HEK293 (cell line): ENCODE measurements at regions not wholly inside any gene's neighbourhood (a gene's known extent, or its start where the extent isn't known, plus 50 kb on each side); places are given as distances from the start of the nearest gene placed in this dataset.

Experiments
- CTCF ChIA-PET: fragments of 350-600 bp; formaldehyde crosslinking; extraction: SDS; loops from one replicate; lab custom pipeline; 2021; ENCODE audit warnings: antibody characterized with exemption; lab: Yijun Ruan, JAX
- POLR2A ChIA-PET: fragments of 300-600 bp; formaldehyde crosslinking; extraction: SDS; loops from one replicate; lab custom pipeline; 2020; ENCODE audit warnings: antibody characterized with exemption, inconsistent platforms; lab: Yijun Ruan, JAX
- H3K27ac ChIP-seq: fragments of 200-500 bp; sonication (Bioruptor generic); 2 replicates; pipeline ENCODE4 v1.5.1; 2014; ENCODE audit warnings: low read depth, low read length, control low read depth, inconsistent platforms; ENCODE audit errors: extremely low read depth
- H3K36me3 ChIP-seq, 2 experiments: fragments of 200-500 bp in 1 of 2; sonication (Bioruptor generic) in 1 of 2; 1 replicate in 1 of 2; 2 replicates in 1 of 2; pipeline ENCODE4 v1.5.1; 2014 to 2017; ENCODE audit warnings: inconsistent platforms in 2 of 2, low read length in 2 of 2; ENCODE audit not compliant: control insufficient read depth in 2 of 2, insufficient read depth in 1 of 2
- H3K4me1 ChIP-seq: fragments of 200-500 bp; sonication (Bioruptor generic); 2 replicates; pipeline ENCODE4 v1.5.1; 2014; ENCODE audit warnings: mild to moderate bottlenecking, low read length, inconsistent platforms; ENCODE audit not compliant: control insufficient read depth, insufficient read depth
- H3K4me3 ChIP-seq: 2 replicates; pipeline ENCODE4 v1.5.1; 2011; ENCODE audit warnings: low read depth, mild to moderate bottlenecking, control low read depth, low read length, moderate library complexity
- H3K9me3 ChIP-seq: fragments of 200-500 bp; sonication (Bioruptor generic); 2 replicates; pipeline ENCODE4 v1.5.1; 2014; ENCODE audit warnings: low read depth, low read length, inconsistent platforms; ENCODE audit not compliant: control insufficient read depth, insufficient read depth
- GLI2 ChIP-seq: fragments of 450-650 bp; formaldehyde crosslinking; IDR thresholded peaks from 2 replicates; pipeline ENCODE4; 2017; ENCODE audit warnings: missing biosample characterization, missing genetic modification characterization, low read depth, borderline replicate concordance
- GLIS2 ChIP-seq: fragments of 450-650 bp; formaldehyde crosslinking; IDR thresholded peaks from 2 replicates; pipeline ENCODE4 v1.5.1; 2016; ENCODE audit warnings: missing biosample characterization, missing genetic modification characterization
- YY1 ChIP-seq: fragments of 450-650 bp; formaldehyde crosslinking; IDR thresholded peaks from 2 replicates; pipeline ENCODE4 v1.5.1; 2018; ENCODE audit warnings: missing biosample characterization, missing genetic modification characterization
- ZBTB17 ChIP-seq: fragments of 450-650 bp; formaldehyde crosslinking; IDR thresholded peaks from 2 replicates; pipeline ENCODE4 v1.5.1; 2016; ENCODE audit warnings: missing biosample characterization, missing genetic modification characterization
- ZNF146 ChIP-seq: fragments of 450-650 bp; formaldehyde crosslinking; IDR thresholded peaks from 2 replicates; pipeline ENCODE4 v1.5.1; 2016; ENCODE audit warnings: missing biosample characterization, missing genetic modification characterization
- ZNF16 ChIP-seq: fragments of 450-650 bp; formaldehyde crosslinking; IDR thresholded peaks from 2 replicates; pipeline ENCODE4 v1.5.1; 2016; ENCODE audit warnings: low read depth, missing biosample characterization, missing genetic modification characterization
- ZNF19 ChIP-seq: fragments of 450-650 bp; formaldehyde crosslinking; IDR thresholded peaks from 2 replicates; pipeline ENCODE4; 2016; ENCODE audit warnings: missing biosample characterization, missing genetic modification characterization, low read depth
- ZNF211 ChIP-seq: fragments of 450-650 bp; formaldehyde crosslinking; IDR thresholded peaks from 2 replicates; pipeline ENCODE4 v1.5.1; 2016; ENCODE audit warnings: low read depth, missing biosample characterization, missing genetic modification characterization
- ZNF449 ChIP-seq: fragments of 450-650 bp; formaldehyde crosslinking; IDR thresholded peaks from 2 replicates; pipeline ENCODE4 v1.5.1; 2017; ENCODE audit warnings: missing biosample characterization, mild to moderate bottlenecking, missing genetic modification characterization, moderate library complexity
- ZNF514 ChIP-seq: fragments of 450-650 bp; formaldehyde crosslinking; IDR thresholded peaks from 2 replicates; pipeline ENCODE4 v1.5.1; 2016; ENCODE audit warnings: missing biosample characterization, missing genetic modification characterization
- ZNF529 ChIP-seq: fragments of 450-650 bp; formaldehyde crosslinking; IDR thresholded peaks from 2 replicates; pipeline ENCODE4 v1.5.1; 2017; ENCODE audit warnings: missing genetic modification characterization, missing biosample characterization; ENCODE audit not compliant: insufficient replicate concordance
- ZNF585B ChIP-seq: fragments of 450-650 bp; formaldehyde crosslinking; IDR thresholded peaks from 2 replicates; pipeline ENCODE4 v1.5.1; 2016; ENCODE audit warnings: missing biosample characterization, missing genetic modification characterization
- ZNF610 ChIP-seq: fragments of 450-650 bp; formaldehyde crosslinking; IDR thresholded peaks from 2 replicates; pipeline ENCODE4 v1.5.1; 2016; ENCODE audit warnings: missing biosample characterization, missing genetic modification characterization, borderline replicate concordance
- ZNF660 ChIP-seq: fragments of 450-650 bp; IDR thresholded peaks from 2 replicates; pipeline ENCODE4 v1.5.1; 2018; ENCODE audit warnings: missing biosample characterization, mild to moderate bottlenecking, missing genetic modification characterization
- ZNF747 ChIP-seq: fragments of 450-650 bp; formaldehyde crosslinking; IDR thresholded peaks from 2 replicates; pipeline ENCODE4 v1.5.1; 2016; ENCODE audit warnings: missing biosample characterization, missing genetic modification characterization
- TF ChIP-seq, protein P1 (sequence below): fragments of 450-650 bp; formaldehyde crosslinking; IDR thresholded peaks from 2 replicates; pipeline ENCODE4 v1.5.1; 2016; ENCODE audit warnings: missing biosample characterization, missing genetic modification characterization

DNA sequence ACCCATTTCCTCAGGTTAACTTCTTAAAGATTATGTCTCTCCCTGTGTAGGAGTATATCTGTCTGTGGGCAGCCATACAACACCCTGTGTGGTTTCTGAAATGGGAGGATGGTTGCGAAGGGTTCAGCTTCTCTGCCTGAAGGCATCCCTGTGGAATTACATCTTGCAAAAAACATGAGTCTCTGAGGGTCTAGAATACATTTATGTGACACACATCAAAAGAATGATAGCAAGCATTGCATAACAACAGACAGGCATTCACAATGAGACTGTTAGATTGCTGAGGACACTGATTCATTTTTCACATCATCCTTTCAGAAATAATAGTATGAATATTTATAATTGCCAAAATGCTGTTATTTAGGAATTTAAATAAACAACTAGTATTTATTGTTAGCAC is 670.9 kb downstream of the HTR1B start:
- Histone ChIP-seq H3K4me1 (no peaks in the 10 kb centered on the region), H3K27ac (no peak overlapping the region), H3K9me3 (no peaks in the 10 kb centered on the region), H3K4me3 (no peak overlapping the region), H3K36me3 (no peaks in the 10 kb centered on the region)
- ChIA-PET CTCF (no interaction called here), POLR2A (no interaction called here)
- TF ChIP-seq ZNF449 (tag by site-specific recombination) (no peak), ZNF514 (no peak), ZNF19 (no peak), ZNF529 (no peak), ZNF211 (no peak), ZBTB17 (no peak), ZNF16 (tag by site-specific recombination) (no peak), ZNF146 (no peak), ZNF660 (no peak)
- TF ChIP-seq, protein P1, sequence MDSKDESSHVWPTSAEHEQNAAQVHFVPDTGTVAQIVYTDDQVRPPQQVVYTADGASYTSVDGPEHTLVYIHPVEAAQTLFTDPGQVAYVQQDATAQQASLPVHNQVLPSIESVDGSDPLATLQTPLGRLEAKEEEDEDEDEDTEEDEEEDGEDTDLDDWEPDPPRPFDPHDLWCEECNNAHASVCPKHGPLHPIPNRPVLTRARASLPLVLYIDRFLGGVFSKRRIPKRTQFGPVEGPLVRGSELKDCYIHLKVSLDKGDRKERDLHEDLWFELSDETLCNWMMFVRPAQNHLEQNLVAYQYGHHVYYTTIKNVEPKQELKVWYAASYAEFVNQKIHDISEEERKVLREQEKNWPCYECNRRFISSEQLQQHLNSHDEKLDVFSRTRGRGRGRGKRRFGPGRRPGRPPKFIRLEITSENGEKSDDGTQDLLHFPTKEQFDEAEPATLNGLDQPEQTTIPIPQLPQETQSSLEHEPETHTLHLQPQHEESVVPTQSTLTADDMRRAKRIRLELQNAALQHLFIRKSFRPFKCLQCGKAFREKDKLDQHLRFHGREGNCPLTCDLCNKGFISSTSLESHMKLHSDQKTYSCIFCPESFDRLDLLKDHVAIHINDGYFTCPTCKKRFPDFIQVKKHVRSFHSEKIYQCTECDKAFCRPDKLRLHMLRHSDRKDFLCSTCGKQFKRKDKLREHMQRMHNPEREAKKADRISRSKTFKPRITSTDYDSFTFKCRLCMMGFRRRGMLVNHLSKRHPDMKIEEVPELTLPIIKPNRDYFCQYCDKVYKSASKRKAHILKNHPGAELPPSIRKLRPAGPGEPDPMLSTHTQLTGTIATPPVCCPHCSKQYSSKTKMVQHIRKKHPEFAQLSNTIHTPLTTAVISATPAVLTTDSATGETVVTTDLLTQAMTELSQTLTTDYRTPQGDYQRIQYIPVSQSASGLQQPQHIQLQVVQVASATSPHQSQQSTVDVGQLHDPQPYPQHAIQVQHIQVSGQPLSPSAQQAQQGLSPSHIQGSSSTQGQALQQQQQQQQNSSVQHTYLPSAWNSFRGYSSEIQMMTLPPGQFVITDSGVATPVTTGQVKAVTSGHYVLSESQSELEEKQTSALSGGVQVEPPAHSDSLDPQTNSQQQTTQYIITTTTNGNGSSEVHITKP (tag by site-specific recombination): no peak

GRCh38 chr6:76790881-76791280 is 672.4 kb downstream of the HTR1B start:
- Histone ChIP-seq H3K9me3 (no peaks in the 10 kb centered on the region), H3K4me3 (no peak overlapping the region), H3K27ac (no peak overlapping the region), H3K4me1 (no peaks in the 10 kb centered on the region), H3K36me3 (no peaks in the 10 kb centered on the region)
- ChIA-PET POLR2A (no interaction called here), CTCF (no interaction called here)
- TF ChIP-seq ZNF610 (no peak), GLI2 (tag by site-specific recombination) (no peak), ZNF747 (tag by site-specific recombination) (no peak), YY1 (tag by site-specific recombination) (no peak)

DNA sequence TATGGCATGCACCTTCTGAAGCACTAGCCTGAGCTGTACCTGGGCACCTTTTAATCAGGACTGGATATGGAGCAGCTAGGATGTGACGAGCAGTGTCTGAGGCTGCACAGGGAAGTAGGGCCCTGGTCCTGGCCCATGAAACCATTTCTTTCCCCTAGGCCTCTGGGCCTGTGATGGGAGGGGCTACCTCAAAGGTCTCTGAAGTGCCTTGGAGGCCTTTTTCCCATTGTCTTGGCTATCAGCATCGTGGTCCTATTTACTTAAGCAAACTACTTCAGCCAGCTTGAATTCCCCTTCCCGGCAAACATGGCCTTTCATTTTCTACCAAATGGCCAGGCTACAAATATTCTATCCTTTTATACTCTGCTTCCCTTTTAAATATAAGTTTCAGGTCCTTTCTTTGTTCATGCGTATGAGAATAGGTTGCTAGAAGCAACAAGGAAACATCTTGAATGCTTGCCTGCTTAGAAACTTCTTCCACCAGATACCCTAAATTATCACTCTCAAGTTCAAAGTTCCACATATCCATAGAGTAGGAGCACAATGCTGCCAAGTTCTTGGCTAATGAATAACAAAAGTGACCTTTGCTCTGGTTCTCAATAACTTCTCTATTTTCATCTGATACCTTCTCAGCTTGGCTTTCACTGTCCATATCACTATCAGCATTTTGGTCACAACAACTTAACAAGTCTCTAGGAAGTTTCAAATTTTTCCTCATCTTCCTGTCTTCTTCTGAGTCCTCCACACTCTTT is 673.1 kb downstream of the HTR1B start:
- TF ChIP-seq ZNF585B (tag by site-specific recombination) (peak; percentile 34), GLIS2 (no peak)
- TF ChIP-seq, all 188 proteins: peak for 1
- Histone ChIP-seq H3K4me3 (no peak overlapping the region), H3K4me1 (no peaks in the 10 kb centered on the region), H3K9me3 (no peaks in the 10 kb centered on the region), H3K27ac (no peak overlapping the region), H3K36me3 (no peaks in the 10 kb centered on the region)
- CTCF ChIA-PET: no interaction called here
- POLR2A ChIA-PET: no interaction called here
